Vagina (tissue), 2 donors: ENCODE measurements at regions not wholly inside any gene's neighbourhood (a gene's known extent, or its start where the extent isn't known, plus 50 kb on each side); places are given as distances from the start of the nearest gene placed in this dataset.

Source experiments
- CTCF ChIP-seq, 3 experiments: fragments of 450-650 bp in 2 of 3; fragments of 200-600 bp in 1 of 3; sonication (generic) in 1 of 3; IDR thresholded peaks; one replicate each; pipeline ENCODE4 v1.5.1; 2017 to 2019; ENCODE audit warnings: antibody characterized with exemption in 3 of 3, mild to moderate bottlenecking in 2 of 3, moderate library complexity in 2 of 3
- POLR2A ChIP-seq, 2 donors: fragments of 450-650 bp; IDR thresholded peaks; one replicate each; pipeline ENCODE4 v1.6.1; 2017; ENCODE audit warnings: antibody characterized with exemption in 2 of 2, mild to moderate bottlenecking in 2 of 2, moderate library complexity in 2 of 2

DNA sequence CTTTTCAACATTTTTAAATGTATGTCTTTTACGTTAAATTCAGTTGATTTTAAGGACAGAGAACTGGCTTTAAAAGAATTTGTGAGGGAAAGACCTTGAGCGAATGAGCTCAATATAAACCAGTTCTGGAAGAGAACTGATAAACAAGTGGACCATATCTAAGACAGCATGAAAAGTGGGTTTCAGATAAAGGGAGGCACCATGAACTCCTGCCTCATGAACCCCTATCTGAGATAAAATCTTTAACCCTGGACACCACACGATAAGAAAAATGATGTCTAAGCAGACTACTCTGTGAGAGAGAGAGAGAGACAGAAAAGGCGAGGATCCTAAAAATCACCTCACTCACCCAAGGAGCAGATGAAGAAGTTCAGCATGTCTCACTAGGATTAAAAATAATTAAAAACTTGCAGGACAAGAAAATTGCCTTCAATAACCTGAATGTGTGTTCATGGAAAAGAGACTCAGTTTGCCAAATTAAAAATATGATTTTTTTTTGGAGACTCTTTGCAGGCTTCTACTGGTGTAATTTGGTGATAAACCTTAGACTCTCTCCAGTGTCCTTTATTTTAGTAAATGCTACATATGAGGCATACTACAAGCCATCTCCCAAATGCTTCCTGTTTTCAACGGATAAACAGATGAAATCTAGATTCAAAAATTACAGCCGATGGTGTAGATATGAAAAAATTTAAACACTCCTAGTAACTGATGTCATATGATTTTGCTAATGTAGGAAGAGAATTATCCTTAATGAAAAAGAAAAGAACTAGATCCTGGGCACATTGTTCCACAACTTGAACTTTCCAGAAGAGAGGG is 299.5 kb downstream of the ADGB start:
- TF ChIP-seq POLR2A (IDR thresholded peaks at IDR 0.05) (no peak), CTCF (IDR thresholded peaks at IDR 0.05) (no peak)
